HG03280 (cell line): ENCODE measurements at regions not wholly inside any gene's neighbourhood (a gene's known extent, or its start where the extent isn't known, plus 50 kb on each side); places are given as distances from the start of the nearest gene placed in this dataset.
A peak's percentile ranks its signal among the peaks of the same experiment; 100 is the strongest.

ENCODE experiments used
- ATAC-seq: cut with Tn5 transposase; IDR thresholded peaks from one replicate; pipeline ENCODE4 v1.9.1; 2021; ENCODE audit warnings: mild to moderate bottlenecking, moderate library complexity; ENCODE audit not compliant: unreplicated experiment

DNA sequence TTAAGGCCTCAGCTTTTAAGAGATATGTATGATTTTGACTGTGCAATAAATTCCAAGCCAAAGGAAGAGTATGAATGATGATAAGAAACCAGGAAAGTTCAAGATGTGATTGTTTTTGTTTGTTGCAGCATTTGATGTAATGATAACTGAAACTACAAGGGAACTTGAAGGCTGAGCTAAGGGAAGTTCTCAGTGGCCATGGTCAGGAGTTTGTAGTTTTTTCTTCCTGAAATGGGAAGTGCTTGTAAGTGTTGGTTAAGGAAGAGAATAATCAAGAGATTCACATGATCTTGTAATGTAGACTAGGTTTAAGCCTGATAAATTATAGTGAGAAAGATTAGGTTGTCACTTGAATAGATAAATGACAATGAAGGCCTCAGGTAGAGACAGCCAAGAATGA is 53.4 kb downstream of the PTCHD4 start:
- no peak for ATAC-seq

DNA sequence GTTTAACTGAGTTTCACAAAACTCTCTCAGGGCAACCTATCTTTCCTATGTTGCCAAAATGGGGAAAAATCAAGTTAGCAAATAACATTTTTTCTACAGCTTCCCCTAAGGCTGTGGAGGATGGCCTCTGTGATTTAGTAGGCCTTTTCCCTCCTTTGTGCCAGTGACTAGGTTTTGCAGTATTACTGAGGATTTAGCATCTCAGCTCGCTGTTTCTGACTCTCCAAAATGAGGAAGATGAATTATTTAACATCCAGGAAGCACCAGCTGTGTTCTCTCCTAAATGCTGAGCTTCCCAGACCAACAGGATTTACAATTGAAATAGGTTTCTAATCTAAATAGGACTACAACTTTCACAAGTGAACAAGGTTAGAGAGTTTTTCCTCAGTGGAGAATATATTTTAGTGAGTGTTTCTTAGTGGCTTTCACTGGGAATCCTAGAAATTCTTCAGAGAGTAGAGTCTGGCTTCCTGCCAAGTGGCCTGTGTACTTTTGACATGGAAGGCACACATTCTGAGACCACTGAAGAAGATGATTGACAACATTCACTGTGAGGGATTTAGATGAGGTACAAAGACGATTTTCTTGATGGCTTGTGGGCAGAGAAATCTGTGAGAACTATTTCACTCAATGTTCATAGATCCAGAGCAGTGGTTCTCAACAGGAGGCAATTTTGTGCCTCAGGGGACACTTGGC is 62.4 kb downstream of the PTCHD4 start:
- no peak for ATAC-seq

DNA sequence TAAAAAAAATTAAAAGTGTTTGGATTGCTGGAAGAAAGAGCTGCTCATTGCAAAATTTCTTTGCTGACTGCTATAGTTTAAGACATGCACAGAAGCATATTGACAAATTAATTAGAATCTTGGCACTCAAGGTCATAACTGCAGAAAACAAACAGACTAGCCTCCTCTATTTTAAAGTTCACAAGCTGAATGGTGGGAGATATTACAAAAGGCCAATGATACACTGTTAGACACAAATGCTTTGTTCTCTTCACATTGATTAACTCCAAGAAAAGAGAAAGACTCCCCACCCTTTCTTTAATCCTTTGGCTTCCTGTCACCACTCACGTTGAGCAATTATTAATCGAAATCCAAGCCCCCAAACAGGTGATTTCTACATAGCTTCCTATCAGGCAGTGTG is 69.1 kb downstream of the PTCHD4 start:
- ATAC-seq, result no peak

DNA sequence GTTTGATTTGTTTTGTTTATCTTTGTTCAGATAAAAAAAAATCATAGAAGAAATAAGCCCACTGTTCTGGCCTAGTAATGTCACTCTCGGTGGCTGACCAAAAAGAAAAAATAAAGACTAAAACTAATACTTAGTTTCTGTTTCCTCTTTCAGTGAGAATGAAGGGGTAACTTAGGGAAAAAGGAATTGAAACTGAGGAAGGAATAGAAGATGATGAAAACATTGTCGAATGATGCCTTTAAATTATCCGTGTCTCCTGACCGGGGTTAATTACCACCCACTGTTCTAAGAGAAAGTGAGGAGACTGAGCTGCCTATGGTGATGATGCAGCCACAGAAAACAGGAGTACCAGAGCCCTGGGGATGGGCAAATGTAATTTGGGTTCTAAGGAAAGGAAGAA is 73.1 kb downstream of the PTCHD4 start:
- ATAC-seq, result no peak

DNA sequence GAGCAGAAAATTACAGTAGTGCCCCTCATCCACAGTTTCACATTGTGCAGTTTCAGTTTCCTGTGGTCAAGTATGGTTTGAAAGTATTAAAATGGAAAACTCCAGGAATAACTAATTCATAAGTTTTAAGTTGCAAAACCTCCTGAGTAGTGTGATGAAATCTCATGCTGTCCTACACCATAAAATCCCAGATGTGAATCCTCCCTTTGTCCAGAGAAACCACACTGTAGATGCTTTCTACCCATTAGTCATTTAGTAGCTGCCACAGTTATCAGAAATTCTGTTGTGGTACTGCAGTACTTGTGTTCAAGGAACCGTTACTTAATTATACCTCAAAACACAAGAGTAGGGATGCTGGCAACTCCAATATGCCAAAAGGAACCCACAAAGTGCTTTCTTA is 74.7 kb downstream of the PTCHD4 start:
- ATAC-seq, result no peak

DNA sequence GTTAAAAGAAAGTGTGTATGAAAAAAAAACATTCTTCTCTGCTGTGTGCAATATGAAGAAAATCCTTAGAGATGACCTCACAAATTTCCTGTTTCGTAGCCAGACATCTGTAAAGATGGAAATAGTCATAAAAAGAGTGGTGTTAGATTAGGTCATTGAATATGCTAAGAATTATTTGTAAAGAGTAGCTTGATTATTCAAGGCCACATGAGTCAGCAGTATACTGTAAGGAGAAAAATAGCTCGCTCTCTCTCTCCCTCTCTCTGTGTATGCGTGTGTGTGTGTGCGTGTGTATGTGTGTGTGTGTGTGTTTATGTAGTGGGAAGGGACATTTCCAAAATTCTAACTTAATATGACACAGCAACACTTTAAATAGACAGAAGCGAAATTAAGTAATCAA is 78.8 kb downstream of the PTCHD4 start:
- ATAC-seq, result no peak

DNA sequence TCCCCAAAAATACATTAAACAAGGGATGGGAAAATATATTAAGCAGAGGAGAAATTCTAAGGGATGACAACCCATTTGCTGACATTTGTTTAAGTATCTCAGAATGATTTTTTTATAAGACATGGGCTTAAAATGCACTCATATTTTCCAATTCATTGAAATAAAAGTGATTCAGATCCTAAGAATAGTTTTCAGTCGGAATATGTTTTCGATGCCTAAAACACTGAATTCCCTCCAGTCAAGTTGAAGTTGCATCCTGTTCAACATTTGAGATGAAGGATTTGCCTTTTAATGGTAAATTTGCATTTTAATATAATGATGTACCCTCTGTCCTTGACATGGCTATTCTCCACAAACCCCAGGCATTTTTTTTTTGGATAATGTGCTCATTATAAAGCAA is 79.3 kb downstream of the PTCHD4 start:
- ATAC-seq, result no peak

DNA sequence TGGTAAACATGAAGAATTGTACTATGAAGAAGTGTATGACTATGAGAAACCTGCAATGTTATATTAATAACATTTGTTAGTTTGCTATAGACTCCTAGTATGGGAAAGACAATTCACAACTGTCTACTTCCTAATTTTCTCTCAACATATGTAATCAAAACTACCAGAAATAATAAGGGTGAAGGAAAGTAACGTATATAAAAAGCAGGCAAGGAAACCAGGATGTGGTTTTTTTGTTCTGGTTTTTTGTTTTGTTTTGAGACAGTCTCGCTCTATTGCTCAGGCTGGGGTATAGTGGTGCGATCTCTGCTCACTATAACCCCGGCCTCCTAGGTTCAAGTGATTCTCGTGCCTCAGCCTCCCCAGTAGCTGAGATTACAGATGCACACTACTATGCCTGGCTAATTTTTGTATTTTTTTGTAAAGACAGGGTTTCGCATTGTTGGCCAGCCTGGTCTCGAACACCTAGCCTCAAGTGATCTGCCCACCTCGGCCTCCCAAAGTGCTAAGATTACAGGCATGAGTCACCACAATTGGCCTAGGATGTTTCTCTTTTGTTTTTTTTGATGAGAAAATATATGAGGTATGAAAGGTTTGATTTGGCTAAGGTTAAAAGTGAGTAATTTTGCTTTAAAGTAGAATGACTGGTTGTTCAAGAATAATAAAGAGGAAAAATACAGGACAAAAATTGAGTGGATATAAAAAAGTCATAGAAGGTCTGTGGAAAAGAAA is 83.1 kb downstream of the PTCHD4 start:
- ATAC-seq, result no peak

DNA sequence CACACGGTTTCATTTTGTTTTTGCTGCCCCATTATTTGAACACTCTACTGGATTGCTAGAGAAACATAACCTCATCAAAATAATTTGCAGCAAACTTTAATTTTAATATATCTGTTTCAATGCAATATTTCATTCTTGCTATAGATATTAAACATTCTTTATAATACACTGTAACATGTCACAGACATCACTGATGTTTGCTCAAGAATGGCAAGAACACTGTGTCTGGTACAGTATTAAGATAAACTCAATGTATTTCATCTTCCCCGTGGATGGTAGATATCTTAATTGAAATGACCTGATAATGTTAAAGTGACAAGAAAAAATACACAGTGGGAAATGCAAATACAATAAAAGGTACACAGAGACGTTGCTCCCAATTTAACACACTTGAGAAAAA is 86.0 kb downstream of the PTCHD4 start:
- ATAC-seq, result no peak

DNA sequence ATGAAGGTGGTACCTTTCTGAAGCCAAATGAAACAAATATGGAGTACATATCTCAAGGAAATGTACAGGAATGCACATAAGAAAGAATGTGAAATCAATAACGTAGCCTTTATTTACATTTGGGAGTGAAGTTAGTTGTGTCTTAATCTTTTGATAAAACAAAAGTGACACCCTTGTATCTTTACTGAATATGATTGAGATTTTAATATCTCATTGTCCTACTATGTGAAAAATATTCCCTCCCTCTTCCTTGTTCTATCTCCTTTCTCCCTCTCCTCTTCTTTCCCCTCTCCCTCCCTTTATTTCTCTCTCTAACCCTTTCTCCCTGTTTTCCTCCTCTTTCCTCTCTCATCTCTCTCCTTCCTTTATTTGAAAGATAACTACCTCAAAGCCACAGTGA is 89.1 kb downstream of the PTCHD4 start:
- no peak for ATAC-seq

DNA sequence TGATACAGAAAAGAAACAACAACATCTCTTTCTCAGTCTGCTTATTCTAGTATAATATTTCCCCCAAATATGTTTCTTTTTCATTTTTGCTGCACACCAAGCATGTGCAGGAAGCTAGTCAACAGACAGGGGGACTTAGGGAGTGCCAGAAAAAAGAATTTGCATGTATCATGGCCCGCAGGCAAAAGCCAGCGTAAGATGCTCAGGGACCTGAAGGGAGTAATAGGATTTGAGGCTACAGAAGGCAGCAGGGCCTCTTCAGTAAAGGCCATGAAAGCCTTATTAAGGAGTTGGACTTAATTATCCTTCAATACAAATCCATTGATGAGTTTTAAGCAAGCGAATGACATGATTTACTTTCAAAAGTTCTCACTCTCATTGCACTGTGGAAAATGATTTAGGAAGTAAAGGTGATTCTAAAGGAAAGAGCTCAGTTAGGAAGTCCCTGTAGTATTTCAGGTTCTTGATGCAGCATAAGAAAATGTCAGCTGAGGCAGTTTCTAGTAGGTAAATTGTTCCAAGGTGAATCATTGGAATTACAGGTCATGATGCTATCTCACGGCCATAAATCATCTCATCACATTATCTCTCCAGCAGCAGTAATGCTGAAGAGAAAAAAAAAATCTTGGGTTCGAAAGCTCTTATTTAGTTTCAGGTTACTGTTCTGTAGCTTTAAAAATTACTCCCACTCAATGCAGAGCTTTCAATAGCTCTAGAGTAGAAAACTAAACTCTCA is 94.8 kb downstream of the PTCHD4 start:
- no peak for ATAC-seq

DNA sequence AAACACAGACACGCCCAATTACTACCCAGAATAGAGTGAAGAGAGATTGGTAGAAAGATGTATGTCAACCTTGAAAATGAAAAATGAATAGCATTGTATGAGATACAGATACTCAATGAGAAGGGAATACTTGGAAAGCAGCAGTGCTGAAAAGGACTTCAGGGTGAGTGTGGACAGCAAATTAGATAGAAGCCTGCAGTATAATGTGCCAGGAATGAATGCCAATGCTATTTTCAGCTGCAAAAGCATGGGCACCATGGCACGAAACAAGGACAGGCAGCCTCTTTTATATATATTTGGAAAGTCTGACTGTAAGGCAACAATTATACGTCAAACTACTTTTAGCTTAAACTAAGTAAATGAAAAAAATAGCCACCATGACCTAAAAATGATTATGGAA is 118.2 kb downstream of the PTCHD4 start:
- no peak for ATAC-seq

DNA sequence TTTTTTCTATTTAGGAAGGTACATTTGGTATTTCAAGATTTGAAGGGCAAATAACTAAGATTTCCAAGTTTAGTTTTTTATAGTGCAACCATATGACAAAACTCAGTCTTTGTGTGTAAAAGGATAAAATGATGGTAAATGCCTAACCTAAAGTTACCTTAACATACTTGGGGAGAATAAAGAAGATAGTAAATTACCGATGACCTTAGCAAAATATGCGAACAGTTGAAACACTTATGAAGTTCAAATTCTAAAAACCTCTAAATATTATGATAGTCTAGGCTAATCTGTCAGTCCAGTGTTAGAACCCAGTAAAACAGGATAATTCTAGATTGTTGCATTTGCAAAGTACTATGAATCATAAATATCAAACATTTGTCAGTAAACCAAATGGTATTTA is 127.5 kb downstream of the PTCHD4 start:
- ATAC-seq, result no peak

DNA sequence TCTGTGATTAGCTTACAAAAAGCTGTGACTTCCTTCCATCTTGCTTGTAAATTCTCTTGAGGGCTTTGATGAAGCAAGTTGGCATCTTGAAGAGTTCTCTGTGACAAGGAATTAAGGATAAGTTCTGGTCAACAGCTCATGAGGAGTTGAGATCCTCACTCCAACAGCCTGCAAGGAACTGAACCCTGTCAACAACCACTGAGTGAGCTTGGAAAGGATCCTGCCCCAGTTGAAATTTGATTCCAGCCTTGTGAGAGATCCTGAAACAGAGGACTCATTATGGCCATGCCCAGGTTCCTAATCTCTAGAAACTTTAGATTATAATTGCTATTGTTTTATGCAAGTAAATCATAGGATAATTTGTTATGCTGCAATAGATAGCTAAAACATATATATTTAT is 133.7 kb downstream of the PTCHD4 start:
- no peak for ATAC-seq

DNA sequence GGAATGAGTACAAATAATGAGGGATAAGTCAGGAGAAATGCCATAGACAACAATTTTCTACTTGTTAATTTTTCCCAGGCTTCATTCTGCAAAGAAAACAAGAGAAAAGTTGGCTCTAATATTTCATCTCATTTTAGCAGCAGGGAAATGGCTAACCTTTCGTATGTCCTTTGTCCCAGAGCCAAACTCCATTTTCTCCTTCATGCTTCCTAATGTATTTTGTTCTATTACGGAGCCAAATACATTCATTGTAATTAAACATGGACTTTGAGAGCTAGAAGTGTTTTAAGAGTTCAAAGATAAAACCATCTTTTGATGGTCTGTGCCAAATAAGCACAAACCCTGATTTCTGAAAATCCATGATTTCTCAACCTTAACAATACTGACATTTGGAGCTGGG is 136.9 kb downstream of the PTCHD4 start:
- no peak for ATAC-seq

DNA sequence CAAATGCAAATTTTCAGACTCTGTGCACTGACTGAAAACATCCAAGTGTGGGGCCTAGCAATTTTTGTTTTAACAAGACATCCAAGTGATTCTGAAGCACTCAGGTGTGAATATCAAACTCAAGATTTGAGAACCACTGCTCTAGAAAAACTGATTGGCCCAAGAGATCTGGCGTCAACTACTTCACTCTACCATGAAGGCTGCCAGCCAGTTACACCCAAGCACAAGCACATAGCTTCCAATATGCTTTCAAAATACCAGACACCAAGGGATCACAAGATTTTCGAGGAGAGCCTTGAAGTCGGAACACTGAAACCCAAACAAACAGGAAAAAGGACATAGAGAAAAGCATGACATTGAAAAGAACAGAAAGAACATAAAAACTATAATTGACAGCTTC is 140.2 kb downstream of the PTCHD4 start:
- ATAC-seq, result no peak

DNA sequence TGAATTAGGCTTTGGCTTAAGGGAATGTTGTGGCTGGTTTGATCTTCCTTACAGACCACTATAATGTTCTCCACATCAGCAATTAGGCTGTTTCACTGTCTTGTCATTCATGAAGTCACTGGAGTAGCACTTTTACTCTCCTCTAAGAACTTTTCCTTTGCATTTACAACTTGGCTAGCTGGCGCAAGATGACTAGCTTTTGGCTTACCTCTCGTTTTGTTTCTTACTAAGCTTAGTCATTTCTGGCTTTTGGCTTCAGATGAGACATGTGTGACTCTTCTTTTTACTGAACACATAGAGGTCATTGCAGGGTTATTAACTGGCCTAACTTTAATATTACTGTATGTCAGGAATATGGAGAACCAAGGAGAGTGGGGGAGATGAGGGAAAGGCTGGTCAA is 143.2 kb downstream of the PTCHD4 start:
- peak; percentile 58 for ATAC-seq

DNA sequence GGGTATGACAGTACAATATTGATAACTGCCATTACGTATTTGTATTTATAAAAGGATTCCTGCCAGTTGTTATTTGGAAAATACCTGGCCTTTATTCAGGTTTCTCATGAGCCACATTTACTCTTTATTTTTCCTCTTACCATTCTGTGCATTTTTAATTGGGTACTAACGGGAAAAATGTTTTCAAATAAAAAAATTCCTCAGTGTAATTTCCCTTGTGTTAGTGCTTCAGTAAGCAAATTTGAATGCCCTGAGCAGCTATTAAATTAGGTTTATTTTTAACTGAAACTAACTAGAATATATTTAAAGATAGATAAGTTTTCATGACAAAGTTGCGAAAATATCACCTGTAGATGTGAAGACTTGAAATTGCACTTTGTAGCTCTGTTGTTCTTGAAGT is 146.0 kb downstream of the PTCHD4 start:
- ATAC-seq, result no peak

DNA sequence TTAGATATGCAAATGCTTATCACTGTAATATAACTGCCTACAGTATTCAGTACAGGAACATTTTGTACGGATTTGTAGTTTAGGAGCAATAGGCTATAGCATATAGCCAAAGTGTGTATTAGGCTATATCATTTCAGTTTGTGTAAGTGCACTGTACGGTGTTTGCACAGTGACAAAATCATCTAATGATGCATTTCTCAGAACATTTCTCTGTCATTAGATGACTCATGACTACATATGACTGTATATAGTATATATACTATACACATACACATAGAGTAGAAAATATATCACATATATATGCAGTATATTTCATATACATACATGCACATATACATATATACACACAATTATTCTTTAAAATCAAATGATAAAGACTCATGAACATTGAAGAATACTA is 158.4 kb downstream of the PTCHD4 start:
- no peak for ATAC-seq

DNA sequence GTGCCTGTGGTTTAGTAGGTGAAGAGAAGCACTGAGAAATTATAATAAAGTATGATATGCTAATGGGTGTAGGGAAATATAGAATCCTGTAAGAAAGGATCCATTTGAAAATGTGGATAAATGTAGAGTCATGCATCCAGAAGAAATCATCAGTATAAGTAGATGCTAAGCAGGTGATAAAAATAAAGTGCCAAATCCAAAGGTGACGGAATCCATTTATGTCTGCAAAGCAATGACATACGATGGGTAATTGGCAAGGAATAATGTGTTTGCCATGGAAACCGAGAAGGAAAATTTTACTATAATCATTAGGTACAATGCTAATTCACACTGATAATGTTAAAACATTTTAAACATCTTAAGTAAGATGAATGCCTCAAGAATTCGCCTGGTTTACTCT is 163.0 kb downstream of the OPN5 start:
- ATAC-seq, result no peak

DNA sequence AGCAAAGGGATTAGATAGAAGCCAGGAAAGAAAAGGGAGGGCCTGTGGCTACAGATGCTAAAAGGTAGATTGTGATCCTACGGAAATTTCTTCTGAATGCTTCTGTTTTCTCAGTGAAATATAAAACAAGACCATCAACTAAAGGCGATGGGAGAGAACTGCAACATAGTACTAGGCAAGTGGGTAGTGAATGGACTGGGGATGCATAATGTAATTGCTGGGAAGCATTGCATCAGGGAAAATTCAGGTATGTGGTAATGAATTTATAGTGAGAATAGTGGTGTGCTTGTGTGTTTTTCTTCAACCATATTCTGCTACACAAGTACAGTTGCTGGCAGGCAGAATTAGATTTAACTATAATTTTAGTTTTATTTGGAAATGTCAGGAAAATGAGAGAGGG is 156.6 kb downstream of the OPN5 start:
- ATAC-seq, result no peak

DNA sequence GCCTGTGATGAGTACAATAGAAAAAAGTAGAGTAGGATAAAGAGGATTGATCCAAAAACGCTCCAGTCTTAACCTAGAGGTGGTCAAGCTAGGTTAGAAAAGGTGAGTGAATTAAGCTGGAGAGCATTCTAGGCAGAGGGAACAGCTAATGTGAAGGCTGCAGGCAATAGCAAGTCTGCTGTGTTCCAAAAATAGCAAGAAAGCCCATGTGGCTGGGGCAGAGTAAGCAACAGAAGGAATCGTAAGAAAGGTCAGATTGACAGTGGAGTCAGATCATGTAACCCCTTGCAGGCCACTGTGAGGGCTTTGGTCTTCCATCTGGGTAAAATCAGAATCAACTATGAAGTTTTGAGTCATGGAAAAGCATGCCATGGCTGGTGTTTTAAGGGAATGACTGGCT is 155.0 kb downstream of the OPN5 start:
- no peak for ATAC-seq
